Left lobe of liver (tissue), 2 donors: ENCODE measurements at regions not wholly inside any gene's neighbourhood (a gene's known extent, or its start where the extent isn't known, plus 50 kb on each side); places are given as distances from the start of the nearest gene placed in this dataset.

Experiments used
- ATAC-seq: fragments of 200-7000 bp; cut with Tn5 transposase; one replicate; pipeline ENCODE4 v1.9.1; 2020; ENCODE audit warnings: mild to moderate bottlenecking, moderate library complexity
- DNase-seq: peaks from one replicate; pipeline ENCODE4 v3.0.0-alpha.2; 2020; ENCODE audit warnings: low spot score
- donor health status: DM: no; HTN: no; CAD: no; lungs with moderate emphysema.
- donor health status: DM: no; HTN: yes; CAD: no.

DNA sequence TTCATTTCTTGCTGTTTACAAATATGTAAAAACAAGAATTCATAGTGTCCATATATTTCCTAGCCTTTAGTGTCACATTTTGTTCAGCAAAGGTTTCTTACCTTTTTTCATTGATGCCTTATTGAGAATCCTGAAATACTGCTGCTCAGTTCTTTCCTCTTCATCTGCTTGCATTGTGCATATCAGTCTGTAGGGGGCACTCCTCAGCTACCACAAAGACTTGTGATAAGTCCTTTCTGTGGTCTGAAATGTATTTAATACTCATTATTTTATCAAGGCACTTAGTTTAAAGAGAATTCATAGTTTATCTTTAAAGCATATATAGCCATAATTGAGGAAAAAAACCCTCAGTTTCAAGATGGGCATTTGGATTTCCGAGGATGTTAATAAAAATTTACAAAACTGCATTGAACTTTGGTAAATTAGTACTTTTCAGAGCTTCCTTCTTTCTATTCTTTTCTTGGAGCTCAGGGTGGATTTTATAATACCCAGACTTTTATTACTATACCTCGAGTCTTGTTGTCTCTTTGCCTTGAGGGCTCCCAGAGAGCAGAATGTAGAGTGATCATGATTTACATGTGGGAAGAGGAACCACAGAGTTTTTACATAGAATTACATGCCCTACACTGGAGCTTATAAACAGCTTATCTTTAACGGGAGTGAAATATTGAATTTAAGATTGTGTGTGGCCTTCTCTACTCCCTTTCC is 570.1 kb downstream of the PLCL1 start:
- DNase-seq (no peak), ATAC-seq (peak; percentile 56)

DNA sequence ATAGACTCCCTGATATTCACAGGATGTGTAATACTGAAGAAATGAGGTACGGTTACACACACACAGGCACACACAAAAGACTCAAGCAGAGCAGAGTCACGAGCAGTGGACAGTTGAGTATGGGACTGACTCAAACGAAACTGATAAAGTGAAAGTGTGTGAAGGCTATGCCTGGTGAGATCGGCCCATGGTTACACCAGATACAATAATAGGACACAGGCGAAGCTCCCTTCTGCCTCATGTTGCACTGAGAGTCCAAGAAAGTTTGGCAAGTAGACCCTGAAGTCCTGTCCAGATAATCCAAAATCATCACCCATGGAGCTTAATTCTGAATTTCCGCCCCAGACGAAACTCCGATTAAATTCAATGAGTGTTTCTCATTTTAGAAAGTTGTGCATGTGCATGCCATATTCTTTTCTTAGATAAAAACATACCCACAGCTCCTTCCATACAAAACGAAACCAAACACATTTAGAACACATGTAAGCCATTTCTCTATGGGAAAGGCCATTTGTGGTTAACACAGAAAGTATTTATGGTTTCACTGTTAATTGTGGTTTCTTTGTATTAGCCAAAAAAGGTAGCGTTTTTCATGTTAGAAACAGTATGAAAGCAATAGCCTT is 567.6 kb downstream of the PLCL1 start:
- ATAC-seq (no peak), DNase-seq (no peak)

DNA sequence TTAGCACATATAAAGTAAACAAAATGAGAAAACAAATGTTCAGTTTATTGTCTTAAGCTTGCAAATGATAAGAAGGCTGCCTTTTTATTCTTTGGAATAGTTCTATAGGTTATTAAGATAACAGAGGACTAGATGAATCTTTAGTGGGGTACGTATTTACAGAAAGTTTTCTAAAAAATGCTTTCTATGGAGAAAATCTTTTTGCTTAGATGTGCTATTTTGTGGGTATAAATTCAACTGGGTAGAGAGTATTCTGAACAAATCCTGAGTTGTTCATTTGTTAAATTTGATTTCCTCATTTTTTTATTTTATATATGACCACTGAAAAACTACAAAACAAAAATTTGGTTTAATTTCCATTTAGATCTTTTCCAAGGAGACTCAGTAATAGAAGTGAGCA is 566.9 kb downstream of the PLCL1 start:
- ATAC-seq (no peak), DNase-seq (no peak)

DNA sequence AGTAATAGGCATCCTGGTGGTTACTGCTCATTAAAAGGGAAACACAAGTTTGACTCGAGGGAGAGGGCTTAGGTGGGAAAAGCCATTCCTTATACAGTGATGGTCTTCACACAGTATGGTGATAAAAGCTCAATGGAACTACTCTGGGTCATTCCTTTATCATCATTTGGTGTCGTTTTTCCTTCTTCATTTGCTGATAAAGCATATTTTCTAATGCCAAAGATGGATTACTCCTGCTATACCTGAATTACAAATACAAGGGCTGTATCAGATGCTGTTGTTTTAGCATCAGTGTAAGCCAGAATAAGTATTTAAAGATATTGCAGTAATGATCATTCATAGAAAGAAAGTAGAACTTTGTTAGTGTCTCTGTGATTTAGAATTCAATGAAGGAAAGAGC is 563.7 kb downstream of the PLCL1 start:
- DNase-seq (no peak), ATAC-seq (no peak)

DNA sequence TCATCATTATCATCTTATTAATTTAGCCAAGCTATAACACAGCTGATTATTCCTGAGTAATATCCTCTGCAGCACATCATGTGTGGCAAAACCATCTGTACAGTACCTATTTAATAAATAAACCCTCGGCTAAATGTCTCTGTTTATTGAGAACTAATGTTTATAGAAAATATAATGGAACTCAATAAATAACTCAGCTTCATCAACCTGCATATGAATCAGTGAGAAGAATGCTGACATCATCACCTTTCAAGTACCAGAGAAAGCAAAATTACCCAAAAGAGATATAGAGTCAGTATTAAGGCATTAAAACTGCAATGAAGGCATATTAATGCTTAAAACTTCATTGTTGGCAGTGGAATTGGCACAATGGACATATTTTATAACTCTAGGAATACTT is 558.3 kb downstream of the PLCL1 start:
- ATAC-seq, result no peak

DNA sequence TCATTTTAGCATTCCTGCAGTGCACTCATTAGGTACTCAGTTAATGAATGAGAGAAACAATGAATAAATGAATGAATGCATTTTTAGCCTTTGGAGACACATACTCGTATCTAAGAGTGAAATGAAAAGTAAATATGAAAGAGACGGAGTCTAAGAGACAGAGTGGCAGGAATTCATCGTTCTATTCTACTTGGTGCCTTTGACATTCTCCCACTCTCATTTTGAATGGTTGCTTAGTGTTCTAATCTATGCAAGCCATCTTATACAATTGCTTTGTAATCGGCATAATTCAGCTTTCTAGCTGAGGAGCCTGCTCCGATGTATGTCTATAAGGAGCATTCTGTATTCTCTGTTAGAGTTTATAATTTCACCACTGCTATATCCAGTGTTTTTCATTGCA is 554.9 kb downstream of the PLCL1 start:
- ATAC-seq (no peak), DNase-seq (no peak)

More for the DNA sequence above, 558.3 kb downstream of the PLCL1 start:
- DNase-seq, result no peak

DNA sequence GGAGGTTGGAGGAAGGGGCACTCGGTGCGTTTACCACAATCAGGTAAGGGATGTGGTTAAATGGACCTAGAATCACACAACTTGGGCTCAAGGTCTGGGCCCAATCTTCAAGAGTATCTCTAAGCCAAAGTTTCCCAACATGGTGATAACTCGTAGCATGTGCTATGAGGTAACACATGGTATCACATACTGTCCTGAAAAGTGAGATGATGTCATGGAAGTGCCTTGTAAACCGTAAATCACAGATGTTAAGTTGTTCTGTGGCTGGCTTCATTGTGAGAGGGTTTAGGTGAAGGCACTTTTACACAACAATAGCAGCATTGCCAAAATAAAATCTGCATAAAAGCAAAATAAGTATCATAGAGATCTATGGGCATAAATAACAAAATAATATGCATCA is 551.8 kb downstream of the PLCL1 start:
- no peak for DNase-seq
- ATAC-seq, result no peak

DNA sequence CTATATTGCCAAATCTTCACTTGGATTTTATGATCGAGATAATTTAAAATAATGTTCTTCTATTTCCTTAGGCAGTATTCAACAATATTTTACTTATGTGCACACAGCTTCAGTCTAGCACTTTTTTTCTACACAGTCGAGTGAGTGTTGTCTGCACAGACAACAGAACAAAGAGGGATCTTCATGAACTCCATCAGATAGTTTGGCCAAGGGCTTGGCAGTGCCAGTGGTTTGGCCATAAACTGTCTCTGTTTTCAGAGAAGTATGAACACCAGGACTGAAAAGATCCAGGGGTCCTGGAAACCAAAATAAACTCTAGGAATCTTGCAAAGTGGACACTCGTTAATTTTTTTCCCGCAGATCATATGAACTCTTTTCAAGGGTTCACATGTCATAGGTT is 547.3 kb downstream of the PLCL1 start:
- ATAC-seq, result no peak
- DNase-seq, result no peak

DNA sequence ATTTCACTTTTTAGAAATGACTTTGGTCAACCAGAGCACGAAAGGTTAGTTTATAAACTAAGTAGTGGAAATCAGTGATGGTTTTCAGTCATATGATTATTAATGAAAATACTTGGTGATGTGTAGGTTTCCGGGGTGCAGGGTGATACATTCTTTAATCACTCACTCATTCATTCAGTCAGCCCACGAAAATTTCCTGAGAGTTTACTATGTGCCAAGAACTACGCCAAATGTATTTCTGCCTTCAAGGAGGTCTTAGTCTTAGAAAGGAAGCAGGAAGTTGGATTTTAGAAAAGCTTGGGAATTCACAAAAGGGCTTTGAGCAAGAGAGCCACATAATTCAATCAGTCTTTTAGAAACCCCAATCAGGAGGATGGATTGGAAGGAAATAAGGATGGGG is 543.6 kb downstream of the PLCL1 start:
- ATAC-seq (no peak), DNase-seq (no peak)

DNA sequence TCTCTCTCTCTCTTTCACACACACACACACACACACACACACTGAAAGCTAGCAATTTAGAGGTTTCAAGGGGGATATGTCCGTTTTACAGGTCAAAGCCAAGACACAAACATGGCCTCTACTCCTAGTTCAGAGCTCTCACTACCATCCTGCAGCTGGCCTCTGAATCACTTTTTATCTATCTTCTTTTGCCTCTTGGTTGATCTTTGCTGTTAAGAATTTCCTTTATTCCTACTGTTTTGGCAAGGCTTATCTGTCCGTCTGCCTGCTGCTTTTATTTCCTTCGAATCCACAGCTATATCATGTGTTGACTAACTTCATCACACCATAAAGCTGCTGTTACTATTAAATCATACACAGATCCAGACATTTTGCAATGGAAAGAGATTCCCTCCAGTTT is 543.0 kb downstream of the PLCL1 start:
- ATAC-seq (no peak), DNase-seq (no peak)

DNA sequence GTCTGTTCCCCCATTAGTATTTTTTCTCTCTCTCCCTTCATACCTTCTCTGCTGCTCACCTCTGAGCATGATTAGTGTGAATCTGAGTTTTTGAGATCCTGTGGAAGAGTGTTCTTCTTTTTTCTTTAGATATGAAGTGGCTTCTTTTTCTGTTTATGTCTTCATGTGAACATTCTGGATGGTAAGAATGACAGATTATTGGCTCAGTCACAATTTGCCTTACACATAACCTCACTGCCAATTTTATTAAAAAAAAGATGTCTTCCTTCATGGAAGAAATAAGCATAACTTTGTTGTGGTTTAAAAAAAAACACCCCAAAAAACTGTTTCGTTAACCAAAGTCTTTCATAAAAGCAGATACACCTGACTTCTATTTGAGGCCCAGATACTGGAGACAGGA is 539.1 kb downstream of the PLCL1 start:
- no peak for ATAC-seq
- no peak for DNase-seq

DNA sequence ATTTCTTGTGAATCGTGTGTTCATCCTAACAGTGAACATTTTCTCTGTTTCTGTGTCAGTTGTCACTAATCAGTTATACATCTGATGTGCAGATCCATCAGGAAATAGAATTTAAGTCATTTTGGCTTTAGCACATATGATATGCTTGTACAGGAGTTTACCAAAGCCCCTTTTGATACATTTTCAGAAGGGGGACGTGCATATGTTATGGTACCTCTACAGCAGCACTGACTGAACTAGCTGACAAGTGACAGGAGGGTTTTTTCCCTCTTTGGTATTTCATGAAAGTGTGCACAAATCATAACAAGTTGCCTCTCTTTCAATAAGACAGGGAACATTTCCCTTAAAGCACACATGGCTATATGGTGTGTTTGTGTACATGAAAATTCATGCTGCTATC is 536.5 kb downstream of the PLCL1 start:
- DNase-seq (no peak), ATAC-seq (no peak)

DNA sequence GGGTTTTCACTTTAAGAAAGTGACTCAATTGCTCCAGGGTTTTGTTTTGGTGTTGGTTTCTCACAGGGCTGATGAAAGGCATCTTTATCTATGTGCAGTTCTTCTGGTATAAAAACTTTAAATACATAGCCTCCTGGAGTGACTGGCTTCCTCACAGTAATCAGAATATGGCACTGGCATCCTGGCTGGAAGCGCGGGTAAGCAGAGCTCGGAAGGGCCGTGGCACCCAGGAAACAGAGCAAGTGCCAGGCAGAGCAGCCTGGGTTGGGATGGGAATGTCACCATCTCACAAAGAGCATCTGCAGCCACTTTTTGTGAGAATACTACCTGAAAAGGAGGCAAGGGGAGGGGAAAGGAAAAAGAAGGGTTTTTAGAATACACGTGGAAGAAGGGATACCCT is 534.7 kb downstream of the PLCL1 start:
- no peak for ATAC-seq

DNA sequence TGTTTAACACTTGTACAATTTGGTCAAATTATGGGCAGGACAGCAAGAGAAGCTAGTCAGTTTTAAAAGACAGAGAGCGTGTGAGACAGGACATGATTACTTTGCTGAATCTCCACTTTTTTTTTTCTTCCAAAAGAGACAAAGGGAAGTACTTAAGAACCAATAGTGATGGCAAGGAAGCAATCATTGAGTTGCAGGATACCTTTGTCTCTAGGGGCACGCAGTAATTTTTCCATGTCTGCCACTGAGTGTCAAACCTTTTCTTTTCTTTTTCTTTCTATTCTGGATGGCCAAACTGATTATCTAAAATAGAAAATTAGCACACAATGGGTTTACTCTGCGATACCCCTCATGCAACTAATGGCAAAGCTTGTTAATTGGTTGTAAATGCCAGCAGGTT is 533.0 kb downstream of the PLCL1 start:
- ATAC-seq, result no peak
- DNase-seq, result no peak

More for the DNA sequence above, 534.7 kb downstream of the PLCL1 start:
- no peak for DNase-seq

DNA sequence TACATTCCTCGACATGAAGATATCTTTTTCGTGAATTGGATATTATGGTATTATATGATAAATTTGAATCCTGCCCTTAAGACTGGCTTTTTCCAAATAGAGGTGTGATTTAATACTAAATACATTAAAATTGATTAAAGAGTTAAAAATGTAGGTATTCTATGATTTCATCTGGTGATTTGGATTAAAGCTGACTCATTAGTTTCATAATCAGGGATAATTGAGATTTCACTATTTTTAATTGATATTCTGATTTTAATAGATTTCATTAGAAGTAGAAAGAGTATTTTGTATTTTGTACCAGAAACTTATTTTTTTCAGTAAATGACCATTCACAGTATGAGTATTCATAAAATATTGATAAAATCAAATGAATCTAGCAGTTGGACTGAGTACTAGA is 524.1 kb downstream of the PLCL1 start:
- DNase-seq, result no peak
- ATAC-seq, result no peak

DNA sequence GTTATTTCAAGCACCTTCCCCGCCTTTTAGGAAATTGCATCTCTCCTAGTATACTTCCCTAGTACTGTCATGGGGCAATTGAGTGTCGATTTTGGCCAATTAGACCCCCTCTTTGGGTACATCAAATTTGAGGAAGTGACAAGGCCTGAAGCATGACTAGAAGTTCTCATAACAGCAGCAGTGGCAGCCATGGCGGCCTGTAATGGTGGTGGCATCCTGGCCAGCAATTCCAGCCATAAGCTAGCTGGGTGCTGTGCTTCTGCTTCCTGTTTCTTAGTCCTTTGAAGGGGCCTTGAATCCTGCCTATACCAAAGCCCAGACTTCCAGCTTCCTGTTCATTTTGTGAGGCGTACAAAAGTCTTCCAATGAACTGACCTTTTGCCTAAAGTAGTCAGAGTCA is 523.1 kb downstream of the PLCL1 start:
- ATAC-seq, result no peak
- DNase-seq, result no peak

DNA sequence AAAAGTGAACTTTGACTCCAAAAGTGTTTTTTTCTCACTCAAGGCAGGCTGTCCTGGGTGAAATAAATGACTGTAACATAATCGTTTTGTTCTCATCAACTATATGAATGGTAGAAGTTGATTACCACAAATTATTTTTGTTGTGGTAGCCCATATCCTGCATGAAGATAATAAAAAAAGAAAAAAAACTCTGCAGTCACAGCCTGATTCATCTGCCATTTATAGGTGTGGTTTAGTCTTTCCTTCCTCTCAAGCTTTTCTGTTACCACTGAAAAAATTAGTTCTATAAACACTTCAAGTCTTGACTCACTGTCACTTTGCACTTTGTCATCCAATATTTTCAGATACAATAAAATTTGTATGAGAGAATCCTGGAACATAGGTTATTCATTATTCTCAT is 522.0 kb downstream of the PLCL1 start:
- no peak for ATAC-seq
- DNase-seq, result no peak

DNA sequence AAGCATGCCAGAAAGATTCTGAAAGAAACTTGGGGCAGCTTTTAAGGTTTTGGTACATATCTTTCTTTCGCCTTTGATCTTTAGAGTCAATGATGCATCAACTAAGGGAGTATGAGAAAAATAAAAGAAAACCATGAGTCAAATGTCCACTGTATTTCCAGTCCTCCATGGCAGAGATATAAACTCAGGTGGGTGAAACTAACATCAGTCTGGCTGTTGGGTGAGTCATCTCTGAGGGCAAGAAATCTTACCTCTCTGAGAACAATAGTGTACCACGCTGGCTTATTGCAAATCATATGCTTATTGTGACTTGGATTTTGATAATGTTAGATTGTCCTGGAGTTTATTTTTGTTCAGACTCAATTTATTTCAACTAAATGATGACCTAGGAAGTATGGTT is 521.0 kb downstream of the PLCL1 start:
- ATAC-seq (no peak), DNase-seq (no peak)

DNA sequence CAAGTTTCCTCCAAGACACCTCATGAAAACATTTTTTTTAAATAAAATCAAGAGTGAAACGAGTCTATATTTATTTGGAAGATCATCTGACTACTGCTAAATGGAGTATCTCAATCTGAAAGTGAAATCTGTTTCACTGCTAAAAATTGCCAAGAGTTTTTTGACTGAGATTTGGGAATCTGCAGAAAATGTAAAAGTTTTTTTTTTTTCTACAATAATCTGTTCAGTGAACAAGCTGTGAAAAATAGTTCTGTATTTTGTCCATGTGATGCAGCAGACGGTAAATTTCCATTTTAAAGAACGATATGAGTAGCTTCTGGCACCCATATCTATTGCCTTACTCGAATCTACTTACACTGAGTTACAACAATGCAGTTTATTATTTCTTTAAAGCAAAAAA is 519.7 kb downstream of the PLCL1 start:
- DNase-seq, result no peak

DNA sequence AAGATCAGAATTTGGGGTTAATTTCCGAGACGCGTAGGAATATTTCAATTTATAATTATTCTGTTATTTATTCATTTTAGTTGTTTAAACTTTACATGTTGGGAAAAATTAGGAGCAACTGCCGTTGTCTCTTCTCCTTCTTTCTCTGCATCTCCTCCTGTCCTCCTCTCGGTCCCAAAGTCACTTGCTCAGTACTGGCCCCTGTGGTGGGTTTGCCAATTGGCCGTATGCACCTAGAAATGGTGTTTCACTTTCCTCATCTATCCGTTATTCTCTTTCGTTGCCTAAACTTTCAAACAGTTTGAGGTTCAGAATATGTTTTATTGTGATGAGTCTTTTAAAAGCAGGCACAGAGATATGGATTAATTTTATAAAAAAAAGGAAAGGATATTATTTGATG is 517.9 kb downstream of the PLCL1 start:
- ATAC-seq (no peak), DNase-seq (no peak)

More for the DNA sequence above, 519.7 kb downstream of the PLCL1 start:
- no peak for ATAC-seq

DNA sequence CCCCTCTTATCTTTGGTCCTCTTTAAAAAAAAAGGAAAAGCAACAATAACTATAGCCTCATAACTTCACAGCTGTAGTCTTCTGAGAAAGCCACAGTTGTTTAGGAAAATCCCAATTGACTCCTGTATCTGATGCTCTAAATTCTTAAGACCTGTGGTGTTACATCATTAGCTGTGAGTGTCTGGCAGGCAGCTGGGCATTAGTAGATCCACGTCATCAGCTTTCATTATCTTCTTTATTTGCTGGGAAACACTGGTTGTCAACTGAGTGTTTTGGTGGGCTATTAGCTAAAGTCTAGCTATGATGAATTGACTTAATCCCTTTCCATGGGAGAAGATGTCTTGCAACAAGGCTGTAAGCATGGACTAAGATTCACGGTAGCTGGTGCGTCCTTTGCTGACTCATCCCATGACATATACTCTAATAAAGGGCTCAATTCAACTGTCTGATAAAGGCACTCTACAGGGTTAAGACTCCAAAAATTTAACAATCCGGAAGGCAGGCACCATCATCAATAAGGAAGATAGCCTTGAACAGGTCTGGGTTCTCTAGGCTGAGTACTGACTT is 517.2 kb downstream of the PLCL1 start:
- no peak for ATAC-seq

DNA sequence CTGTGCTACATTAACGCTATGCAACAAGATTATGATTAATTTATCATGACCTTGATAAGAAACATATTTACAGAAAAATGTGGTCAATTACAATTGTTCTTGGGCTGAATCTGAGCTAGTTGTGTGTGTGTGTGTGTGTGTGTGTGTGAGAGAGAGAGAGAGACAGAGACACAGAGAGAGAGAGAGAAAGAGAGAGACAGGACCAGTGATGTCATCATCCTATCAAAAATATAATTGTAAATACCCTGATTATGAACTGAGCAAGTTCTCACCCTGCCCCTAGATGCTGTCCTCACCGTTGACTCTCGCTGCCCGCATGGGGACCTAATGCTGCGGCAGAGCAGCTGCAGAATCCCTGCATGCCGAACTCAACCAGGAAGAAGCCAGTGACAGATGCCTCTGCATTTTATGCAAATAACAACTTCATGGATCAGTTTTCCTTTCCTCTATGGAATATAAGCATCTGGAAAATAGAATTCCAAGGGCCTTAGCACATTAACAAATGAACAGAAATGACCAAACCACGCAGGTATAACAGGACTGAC is 512.5 kb downstream of the PLCL1 start:
- DNase-seq, result no peak
- ATAC-seq, result no peak

More for the DNA sequence above, 517.2 kb downstream of the PLCL1 start:
- no peak for DNase-seq
